ENCODE measurements at regions not wholly inside any gene's neighbourhood (a gene's known extent, or its start where the extent isn't known, plus 50 kb on each side); places are given as distances from the start of the nearest gene placed in this dataset.
"Not testable (repeated sequence)": the region's sequence is repeated elsewhere in the genome, so short reads cannot be mapped to it uniquely, and the experiment has no call there.

DNA sequence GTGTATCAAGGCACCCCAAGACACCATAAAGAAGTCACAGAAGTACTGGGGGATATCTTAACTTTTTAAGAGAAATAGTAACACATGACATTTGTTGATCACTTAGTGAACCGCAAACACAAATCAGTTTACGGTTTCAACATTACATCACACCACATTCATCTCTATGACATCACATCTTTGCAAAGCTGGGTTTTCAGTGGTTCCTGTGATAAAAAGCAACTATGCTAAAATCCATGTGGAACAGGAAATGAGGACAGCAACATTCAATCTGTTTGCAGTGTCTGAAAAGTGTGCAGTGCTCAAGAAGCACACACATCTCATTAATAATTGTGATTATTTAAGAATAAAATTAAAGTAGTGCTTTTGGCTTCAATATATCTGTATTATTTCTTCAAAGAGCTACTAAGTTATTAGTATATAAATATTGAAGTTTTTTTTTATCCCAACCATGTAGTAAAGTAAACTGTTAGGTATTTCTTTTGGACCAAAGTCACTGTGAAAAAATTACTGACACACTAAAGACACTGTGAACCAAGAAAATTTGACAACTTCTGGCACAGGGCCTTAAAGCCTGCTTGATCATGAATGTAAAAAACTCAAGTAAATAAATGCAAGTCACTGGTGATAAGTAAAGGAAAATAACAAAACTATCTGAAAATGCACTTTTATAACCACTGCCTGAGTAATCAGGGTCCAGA, 156.0 kb upstream of the SOX6 start:
- in situ Hi-C loops (cut with MboI; ENCODE audit: low pct_unique_long_range_greater_than_20kb, low sequenced_read_pairs, unreplicated experiment): no loop called here
- no peak for DNase-seq (ENCODE audit: low spot score)
- TF ChIP-seq, protein P1, sequence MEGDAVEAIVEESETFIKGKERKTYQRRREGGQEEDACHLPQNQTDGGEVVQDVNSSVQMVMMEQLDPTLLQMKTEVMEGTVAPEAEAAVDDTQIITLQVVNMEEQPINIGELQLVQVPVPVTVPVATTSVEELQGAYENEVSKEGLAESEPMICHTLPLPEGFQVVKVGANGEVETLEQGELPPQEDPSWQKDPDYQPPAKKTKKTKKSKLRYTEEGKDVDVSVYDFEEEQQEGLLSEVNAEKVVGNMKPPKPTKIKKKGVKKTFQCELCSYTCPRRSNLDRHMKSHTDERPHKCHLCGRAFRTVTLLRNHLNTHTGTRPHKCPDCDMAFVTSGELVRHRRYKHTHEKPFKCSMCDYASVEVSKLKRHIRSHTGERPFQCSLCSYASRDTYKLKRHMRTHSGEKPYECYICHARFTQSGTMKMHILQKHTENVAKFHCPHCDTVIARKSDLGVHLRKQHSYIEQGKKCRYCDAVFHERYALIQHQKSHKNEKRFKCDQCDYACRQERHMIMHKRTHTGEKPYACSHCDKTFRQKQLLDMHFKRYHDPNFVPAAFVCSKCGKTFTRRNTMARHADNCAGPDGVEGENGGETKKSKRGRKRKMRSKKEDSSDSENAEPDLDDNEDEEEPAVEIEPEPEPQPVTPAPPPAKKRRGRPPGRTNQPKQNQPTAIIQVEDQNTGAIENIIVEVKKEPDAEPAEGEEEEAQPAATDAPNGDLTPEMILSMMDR (IDR thresholded peaks at IDR 0.05; ENCODE audit: extremely low read depth, insufficient read depth, missing control alignments): no peak

DNA sequence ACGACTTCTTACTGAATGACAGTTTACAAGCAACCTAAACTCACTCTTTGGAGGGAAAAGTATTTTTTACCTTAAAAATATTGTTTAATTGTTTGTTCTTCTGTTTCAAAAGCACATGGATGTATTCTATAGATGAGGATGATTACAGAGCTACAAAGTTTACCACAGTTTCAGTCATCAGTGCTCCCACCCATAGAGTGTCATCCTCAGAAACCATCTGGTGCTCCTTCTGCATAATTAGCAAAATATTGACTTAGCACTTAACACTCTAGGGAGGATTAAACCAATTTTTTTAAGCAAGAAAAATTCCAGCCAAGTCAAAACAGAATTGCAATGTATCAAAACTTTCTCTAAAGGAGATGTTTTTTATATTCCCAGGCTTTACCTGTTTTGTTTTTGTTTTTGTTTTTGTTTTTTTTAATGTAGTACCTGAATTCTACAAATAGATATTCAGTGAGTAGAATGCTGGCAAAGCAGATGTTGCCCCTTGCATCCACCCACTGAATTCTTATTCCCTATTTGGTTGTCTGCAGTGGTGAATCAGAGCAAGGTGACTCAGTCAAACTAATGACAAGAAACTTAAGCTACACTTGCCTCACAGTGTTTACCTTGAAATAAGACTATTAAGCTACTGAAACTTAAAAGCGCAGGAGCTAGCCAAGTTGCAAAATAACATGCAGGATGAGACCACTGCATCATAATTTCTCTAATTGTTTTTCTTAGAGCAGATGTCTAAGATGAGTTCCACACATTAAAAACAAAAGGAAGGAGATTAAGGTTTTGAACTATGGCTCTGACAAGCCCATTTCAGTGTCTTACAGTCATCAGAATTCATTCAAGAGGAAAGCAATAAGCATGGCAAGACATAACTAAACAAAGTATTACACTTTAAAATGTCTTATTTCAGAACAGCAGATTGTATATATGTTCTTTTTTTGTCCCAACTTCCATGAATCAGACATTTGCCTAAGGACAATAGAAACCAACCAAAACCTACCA, 155.1 kb upstream of the SOX6 start:
- no peak for DNase-seq (ENCODE audit: low spot score)
- TF ChIP-seq, protein P1 (IDR thresholded peaks at IDR 0.05; ENCODE audit: extremely low read depth, insufficient read depth, missing control alignments): no peak
- in situ Hi-C loops (cut with MboI; ENCODE audit: low pct_unique_long_range_greater_than_20kb, low sequenced_read_pairs, unreplicated experiment): no loop called here

DNA sequence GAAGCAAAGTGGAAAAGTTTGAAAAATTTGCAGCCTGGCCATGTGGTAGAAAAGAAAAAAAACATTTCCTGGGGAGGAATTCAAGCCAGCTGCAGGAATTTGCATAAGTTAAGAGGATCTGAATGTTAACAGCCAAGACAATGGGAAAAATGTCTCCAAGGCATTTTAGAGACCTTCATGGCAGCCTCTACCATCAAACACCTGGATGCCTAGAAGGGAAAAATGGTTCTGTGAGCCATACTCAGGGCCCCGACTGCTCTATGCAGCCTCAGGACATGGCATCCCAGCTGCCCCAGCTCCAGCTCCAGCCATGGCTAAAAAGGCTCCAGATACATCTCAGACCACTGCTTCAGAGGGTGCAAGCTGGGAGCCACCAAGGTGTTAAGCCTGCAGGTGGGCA, 149.1 kb upstream of the SOX6 start:
- in situ Hi-C loops (cut with MboI; ENCODE audit: low pct_unique_long_range_greater_than_20kb, low sequenced_read_pairs, unreplicated experiment): no loop called here
- TF ChIP-seq, protein P1 (IDR thresholded peaks at IDR 0.05; ENCODE audit: extremely low read depth, insufficient read depth, missing control alignments): no peak
- no peak for DNase-seq (ENCODE audit: low spot score)

DNA sequence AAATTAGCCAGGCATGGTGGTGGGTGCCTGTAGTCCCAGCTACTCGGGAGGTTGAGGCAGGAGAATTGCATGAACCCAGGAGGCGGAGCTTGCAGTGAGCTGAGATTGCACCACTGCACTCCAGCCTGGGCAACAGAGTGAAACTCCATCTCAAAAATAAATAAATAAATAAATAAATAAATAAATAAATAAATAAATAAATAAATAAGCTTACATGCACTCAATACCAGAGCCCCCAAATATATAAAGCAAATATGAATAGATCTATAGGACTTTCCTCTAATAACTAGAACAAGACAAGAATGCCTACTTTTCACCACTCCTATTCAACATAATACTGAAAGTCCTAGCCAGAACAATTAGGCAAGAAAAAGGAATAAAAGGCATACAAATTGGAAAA, 147.5 kb upstream of the SOX6 start:
- DNase-seq (ENCODE audit: low spot score); in situ Hi-C loops (cut with MboI; ENCODE audit: low pct_unique_long_range_greater_than_20kb, low sequenced_read_pairs, unreplicated experiment): not testable (repeated sequence)

DNA sequence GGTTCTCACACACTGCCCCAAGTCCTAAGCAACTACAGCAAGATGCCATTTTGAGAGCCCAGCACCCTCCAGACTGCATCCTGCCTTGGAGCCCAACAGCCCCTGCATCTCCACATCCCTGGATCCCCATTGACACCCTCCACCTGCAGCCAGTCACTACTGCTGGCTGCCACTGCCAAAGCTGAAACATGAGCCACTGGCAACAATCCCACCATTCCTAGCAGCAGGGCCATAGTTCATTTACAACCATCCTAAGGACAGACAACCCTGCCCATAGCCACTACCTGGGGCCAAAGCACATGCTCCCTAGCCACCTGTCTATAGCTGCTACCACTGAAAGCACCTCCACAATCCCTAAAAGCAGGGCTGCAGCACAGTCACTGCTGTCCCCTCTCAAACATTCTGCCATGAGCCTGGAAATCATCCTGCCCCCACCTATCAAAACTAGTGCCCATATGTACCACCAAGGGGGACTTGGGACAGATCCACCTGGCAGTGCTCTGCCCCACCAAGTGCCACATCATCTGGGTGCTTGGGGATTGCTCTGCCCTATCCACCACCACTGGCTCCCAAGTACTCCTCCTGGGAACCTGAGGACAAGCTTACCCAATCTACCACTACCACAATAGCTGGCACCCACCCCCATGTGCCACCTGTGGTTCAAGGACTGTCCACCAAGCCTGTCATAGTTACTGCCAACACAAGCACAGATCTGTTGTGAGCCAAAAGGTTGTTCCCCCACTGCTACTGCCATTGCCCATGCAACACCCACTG, 138.8 kb upstream of the SOX6 start:
- TF ChIP-seq, protein P1 (IDR thresholded peaks at IDR 0.05; ENCODE audit: extremely low read depth, insufficient read depth, missing control alignments): no peak
- in situ Hi-C loops (cut with MboI; ENCODE audit: low pct_unique_long_range_greater_than_20kb, low sequenced_read_pairs, unreplicated experiment): no loop called here
- DNase-seq (ENCODE audit: low spot score): no peak

DNA sequence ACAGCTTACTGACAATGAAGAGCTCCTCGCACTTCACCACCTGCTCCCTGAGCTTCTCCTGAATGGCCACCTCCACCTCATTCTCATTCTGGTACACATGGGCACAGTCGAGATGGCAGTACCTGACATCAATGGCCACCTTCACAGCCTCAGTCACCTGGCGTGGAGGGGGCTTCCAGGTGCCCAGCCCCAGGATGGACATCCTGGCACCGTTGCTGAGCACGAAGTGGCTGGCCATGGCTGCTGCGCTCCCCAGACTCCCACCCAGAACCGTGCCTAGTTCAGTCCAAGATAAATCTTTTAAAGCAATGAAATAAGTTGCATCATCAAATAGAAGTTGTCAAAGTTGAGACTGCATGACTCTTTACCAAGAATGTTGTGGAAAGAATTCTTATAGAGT, 128.1 kb upstream of the SOX6 start:
- in situ Hi-C loops (cut with MboI; ENCODE audit: low pct_unique_long_range_greater_than_20kb, low sequenced_read_pairs, unreplicated experiment): no loop called here

More for the DNA sequence above, 128.1 kb upstream of the SOX6 start:
- TF ChIP-seq, protein P1 (IDR thresholded peaks at IDR 0.05; ENCODE audit: extremely low read depth, insufficient read depth, missing control alignments): no peak
- DNase-seq (ENCODE audit: low spot score): no peak

All from GM13977 (cell line).